NOMO-1 treated with dmso at 0.1 percent for 144 hours (cell line): ENCODE measurements at regions not wholly inside any gene's neighbourhood (a gene's known extent, or its start where the extent isn't known, plus 50 kb on each side); places are given as distances from the start of the nearest gene placed in this dataset.
"Not testable (repeated sequence)": the region's sequence is repeated elsewhere in the genome, so short reads cannot be mapped to it uniquely, and the experiment has no call there.

Experiments used
- DNase-seq: peaks from one replicate; lab custom pipeline; 2025; ENCODE audit not compliant: unreplicated experiment; lab: John Stamatoyannopoulos, UW

GRCh38 chr20:54995011-54995410 is 519.6 kb downstream of the DOK5 start:
- DNase-seq, result no peak

GRCh38 chr20:54985091-54985490 is 509.7 kb downstream of the DOK5 start:
- DNase-seq, result no peak

- no peak for DNase-seq
Observed at GRCh38 chr20:54984104-54984448, 508.7 kb downstream of the DOK5 start.

GRCh38 chr20:54983394-54984103 is 508.2 kb downstream of the DOK5 start:
- DNase-seq, result not testable (repeated sequence)

- DNase-seq, result no peak
Observed at GRCh38 chr20:54981175-54981574, 505.8 kb downstream of the DOK5 start.

GRCh38 chr20:54980103-54980960 is 504.9 kb downstream of the DOK5 start:
- DNase-seq, result no peak

GRCh38 chr20:54950304-54950703 is 474.9 kb downstream of the DOK5 start:
- DNase-seq, result no peak

GRCh38 chr20:54941666-54942065 is 466.3 kb downstream of the DOK5 start:
- DNase-seq, result no peak

GRCh38 chr20:54940522-54940921 is 465.1 kb downstream of the DOK5 start:
- no peak for DNase-seq

GRCh38 chr20:54938707-54939106 is 463.3 kb downstream of the DOK5 start:
- no peak for DNase-seq

GRCh38 chr20:54933212-54933904 is 458.0 kb downstream of the DOK5 start:
- no peak for DNase-seq

- no peak for DNase-seq
Observed at GRCh38 chr20:54929191-54929590, 453.8 kb downstream of the DOK5 start.

GRCh38 chr20:54928564-54928963 is 453.2 kb downstream of the DOK5 start:
- no peak for DNase-seq

- DNase-seq, result no peak
Observed at GRCh38 chr20:54922636-54923035, 447.2 kb downstream of the DOK5 start.

- no peak for DNase-seq
Observed at GRCh38 chr20:54922096-54922495, 446.7 kb downstream of the DOK5 start.

- DNase-seq, result no peak
Observed at GRCh38 chr20:54920491-54920890, 445.1 kb downstream of the DOK5 start.

- not testable (repeated sequence) for DNase-seq
Observed at GRCh38 chr20:54918993-54919392, 443.6 kb downstream of the DOK5 start.

- DNase-seq, result no peak
Observed at GRCh38 chr20:54914995-54915394, 439.6 kb downstream of the DOK5 start.

- DNase-seq, result no peak
Observed at GRCh38 chr20:54909702-54910101, 434.3 kb downstream of the DOK5 start.

- not testable (repeated sequence) for DNase-seq
Observed at GRCh38 chr20:54906134-54906533, 430.7 kb downstream of the DOK5 start.

GRCh38 chr20:54897787-54898186 is 422.4 kb downstream of the DOK5 start:
- DNase-seq, result no peak

GRCh38 chr20:54891907-54892306 is 416.5 kb downstream of the DOK5 start:
- no peak for DNase-seq
